ENCODE measurements at regions not wholly inside any gene's neighbourhood (a gene's known extent, or its start where the extent isn't known, plus 50 kb on each side); places are given as distances from the start of the nearest gene placed in this dataset.

DNA sequence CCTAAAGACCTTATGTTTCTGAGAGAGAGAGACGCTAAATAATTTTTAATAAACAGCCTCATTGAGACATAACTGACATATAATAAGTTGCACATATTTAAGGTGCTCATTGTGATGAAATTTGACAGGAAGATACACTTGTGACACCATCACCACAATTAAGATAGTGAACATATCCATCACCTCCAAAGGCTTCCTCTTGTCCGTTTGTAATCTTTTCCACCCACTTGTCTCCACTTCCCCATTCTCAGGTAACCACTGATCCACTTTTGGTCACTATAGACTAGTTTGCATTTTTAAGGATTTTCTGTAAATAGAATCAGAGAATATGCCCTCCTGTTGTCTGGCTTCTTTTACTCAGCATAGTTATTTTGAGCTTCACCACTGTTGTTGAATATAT lies 195.1 kb upstream of the WDR11 start:
- TF ChIP-seq, protein P1, sequence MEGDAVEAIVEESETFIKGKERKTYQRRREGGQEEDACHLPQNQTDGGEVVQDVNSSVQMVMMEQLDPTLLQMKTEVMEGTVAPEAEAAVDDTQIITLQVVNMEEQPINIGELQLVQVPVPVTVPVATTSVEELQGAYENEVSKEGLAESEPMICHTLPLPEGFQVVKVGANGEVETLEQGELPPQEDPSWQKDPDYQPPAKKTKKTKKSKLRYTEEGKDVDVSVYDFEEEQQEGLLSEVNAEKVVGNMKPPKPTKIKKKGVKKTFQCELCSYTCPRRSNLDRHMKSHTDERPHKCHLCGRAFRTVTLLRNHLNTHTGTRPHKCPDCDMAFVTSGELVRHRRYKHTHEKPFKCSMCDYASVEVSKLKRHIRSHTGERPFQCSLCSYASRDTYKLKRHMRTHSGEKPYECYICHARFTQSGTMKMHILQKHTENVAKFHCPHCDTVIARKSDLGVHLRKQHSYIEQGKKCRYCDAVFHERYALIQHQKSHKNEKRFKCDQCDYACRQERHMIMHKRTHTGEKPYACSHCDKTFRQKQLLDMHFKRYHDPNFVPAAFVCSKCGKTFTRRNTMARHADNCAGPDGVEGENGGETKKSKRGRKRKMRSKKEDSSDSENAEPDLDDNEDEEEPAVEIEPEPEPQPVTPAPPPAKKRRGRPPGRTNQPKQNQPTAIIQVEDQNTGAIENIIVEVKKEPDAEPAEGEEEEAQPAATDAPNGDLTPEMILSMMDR (IDR thresholded peaks at IDR 0.05) = no peak
- TF ChIP-seq EZH2 (IDR thresholded peaks at IDR 0.05) = no peak
